Uterus (tissue), 3 donors: ENCODE measurements at regions not wholly inside any gene's neighbourhood (a gene's known extent, or its start where the extent isn't known, plus 50 kb on each side); places are given as distances from the start of the nearest gene placed in this dataset.

Experiments
- DNase-seq, 2 donors: peaks; one replicate each; pipeline ENCODE4 v3.0.0-alpha.2; 2019 to 2020
- H3K27ac ChIP-seq, 2 donors: fragments of 200-600 bp; sonication (generic); 1 replicate in 1 of 2; 2 replicates in 1 of 2; pipeline ENCODE4 v1.5.1; 2016 to 2018
- H3K27me3 ChIP-seq, 2 donors: fragments of 200-600 bp; sonication (generic); one replicate each; pipeline ENCODE4 v1.5.1; 2018 to 2019; ENCODE audit warnings: control low read depth in 1 of 2
- H3K36me3 ChIP-seq, 2 donors: fragments of 200-600 bp; sonication (generic); one replicate each; pipeline ENCODE4 v1.5.1; 2019; ENCODE audit warnings: control low read depth in 1 of 2
- H3K4me1 ChIP-seq, 2 donors: fragments of 200-600 bp; sonication (generic); one replicate each; pipeline ENCODE4 v1.5.1; 2018 to 2019; ENCODE audit warnings: control low read depth in 1 of 2
- H3K4me3 ChIP-seq, 2 donors: fragments of 200-600 bp; sonication (generic); 1 replicate in 1 of 2; 2 replicates in 1 of 2; pipeline ENCODE4 v1.5.1; 2018 to 2019; ENCODE audit warnings: mild to moderate bottlenecking in 1 of 2
- H3K9me3 ChIP-seq, 2 donors: fragments of 200-600 bp; sonication (generic); one replicate each; pipeline ENCODE4 v1.5.1; 2019; ENCODE audit warnings: control low read depth in 1 of 2
- POLR2A ChIP-seq, 2 donors: fragments of 450-650 bp; IDR thresholded peaks; one replicate each; pipeline ENCODE4 v1.6.1; 2016; ENCODE audit warnings: antibody characterized with exemption in 2 of 2, mild to moderate bottlenecking in 1 of 2, moderate library complexity in 1 of 2
- intact Hi-C: fragments of 100-400 bp; cut with DNase I; formaldehyde crosslinking; loops from one replicate; pipeline ENCODE4 v1.15.1; 2023; ENCODE audit warnings: low total_unique reads
- TF ChIP-seq, protein P1 (sequence below), 4 experiments: fragments of 200-600 bp in 2 of 4; fragments of 450-650 bp in 2 of 4; sonication (generic) in 2 of 4; IDR thresholded peaks; one replicate each; pipeline ENCODE4 v1.5.1; 2016 to 2019; ENCODE audit warnings: antibody characterized with exemption in 4 of 4, mild to moderate bottlenecking in 2 of 4, moderate library complexity in 1 of 4
- donor health status: DM: yes; HTN: yes; CAD: no.

DNA sequence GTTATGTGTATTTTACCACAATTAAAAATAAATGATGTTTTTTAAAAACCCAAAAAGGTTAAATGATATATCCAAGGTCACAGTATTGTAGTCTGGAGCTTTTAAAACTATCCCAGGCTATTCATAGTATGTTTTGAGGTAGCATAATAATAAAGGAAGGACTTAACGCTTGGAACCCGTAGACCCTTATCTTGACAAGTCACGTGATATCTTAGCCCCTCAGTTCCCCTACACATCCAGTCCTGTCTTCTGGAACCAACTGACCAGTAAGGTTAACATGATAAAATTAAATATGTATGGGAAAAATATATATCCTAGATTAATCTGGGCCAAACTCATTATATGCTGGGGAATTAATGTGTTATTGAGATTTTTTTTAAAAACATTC lies 142.2 kb downstream of the RXFP2 start:
- Histone ChIP-seq H3K36me3 (no peaks in the 10 kb centered on the region), H3K4me1 (peaks cover 3 to 5% of the 10 kb centered on the region in 2 donors), H3K4me3 (no peak overlapping the region), H3K27me3 (no peaks in the 10 kb centered on the region), H3K9me3 (no peaks in the 10 kb centered on the region), H3K27ac (peak overlapping the region; percentile 20 to 24)
- DNase-seq: no peak
- intact Hi-C loops: no loop called here
- TF ChIP-seq, protein P1, sequence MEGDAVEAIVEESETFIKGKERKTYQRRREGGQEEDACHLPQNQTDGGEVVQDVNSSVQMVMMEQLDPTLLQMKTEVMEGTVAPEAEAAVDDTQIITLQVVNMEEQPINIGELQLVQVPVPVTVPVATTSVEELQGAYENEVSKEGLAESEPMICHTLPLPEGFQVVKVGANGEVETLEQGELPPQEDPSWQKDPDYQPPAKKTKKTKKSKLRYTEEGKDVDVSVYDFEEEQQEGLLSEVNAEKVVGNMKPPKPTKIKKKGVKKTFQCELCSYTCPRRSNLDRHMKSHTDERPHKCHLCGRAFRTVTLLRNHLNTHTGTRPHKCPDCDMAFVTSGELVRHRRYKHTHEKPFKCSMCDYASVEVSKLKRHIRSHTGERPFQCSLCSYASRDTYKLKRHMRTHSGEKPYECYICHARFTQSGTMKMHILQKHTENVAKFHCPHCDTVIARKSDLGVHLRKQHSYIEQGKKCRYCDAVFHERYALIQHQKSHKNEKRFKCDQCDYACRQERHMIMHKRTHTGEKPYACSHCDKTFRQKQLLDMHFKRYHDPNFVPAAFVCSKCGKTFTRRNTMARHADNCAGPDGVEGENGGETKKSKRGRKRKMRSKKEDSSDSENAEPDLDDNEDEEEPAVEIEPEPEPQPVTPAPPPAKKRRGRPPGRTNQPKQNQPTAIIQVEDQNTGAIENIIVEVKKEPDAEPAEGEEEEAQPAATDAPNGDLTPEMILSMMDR (IDR thresholded peaks at IDR 0.05): no peak
- no peak for TF ChIP-seq POLR2A (IDR thresholded peaks at IDR 0.05)

DNA sequence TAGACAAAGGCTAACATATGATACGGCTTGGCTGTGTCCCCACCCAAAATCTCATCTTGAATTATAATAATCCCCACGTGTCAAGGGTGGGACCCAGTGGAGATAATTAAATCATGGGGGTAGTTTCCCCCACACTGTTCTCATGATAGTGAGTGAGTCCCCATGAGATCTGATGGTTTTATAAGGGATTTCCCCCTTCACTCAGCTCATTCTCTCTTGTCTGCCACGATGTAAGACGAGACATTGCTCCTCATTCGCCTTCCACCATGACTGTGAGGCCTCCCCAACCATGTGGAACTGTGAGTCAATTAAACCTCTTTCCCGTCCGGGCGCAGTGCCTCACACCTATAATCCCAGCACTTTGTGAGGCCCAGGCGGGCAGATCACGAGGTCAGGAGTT lies 143.5 kb downstream of the RXFP2 start:
- no peak for DNase-seq
- Histone ChIP-seq H3K9me3 (no peaks in the 10 kb centered on the region), H3K36me3 (no peaks in the 10 kb centered on the region), H3K27ac (no peak overlapping the region), H3K27me3 (no peaks in the 10 kb centered on the region), H3K4me1 (peaks cover 4 to 9% of the 10 kb centered on the region in 2 donors), H3K4me3 (no peak overlapping the region)
- intact Hi-C loops: no loop called here
- TF ChIP-seq, protein P1 (IDR thresholded peaks at IDR 0.05): no peak
- no peak for TF ChIP-seq POLR2A (IDR thresholded peaks at IDR 0.05)

DNA sequence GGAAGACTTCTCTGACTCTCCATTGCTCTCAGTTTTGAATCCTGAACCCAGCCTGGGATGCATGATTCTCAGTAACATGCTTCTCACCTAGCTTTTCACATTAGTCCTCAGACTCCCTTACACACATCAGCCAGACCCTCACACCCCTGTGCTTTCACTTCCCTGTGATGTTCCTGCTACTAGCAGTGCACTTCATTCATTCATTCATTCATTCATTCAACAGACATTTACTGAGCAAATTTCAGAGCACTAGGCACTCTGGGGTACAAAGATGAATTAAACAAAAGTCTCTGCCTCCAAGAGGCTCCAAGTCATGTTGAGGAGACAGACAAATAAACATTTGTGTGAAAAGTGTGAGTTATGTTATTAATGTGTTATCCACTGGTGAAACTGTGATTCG lies 145.2 kb downstream of the RXFP2 start:
- no peak for DNase-seq
- peaks cover 4 to 9% of the 10 kb centered on the region in 2 donors for H3K4me1 ChIP-seq
- H3K4me3 ChIP-seq: no peak overlapping the region
- no peaks in the 10 kb centered on the region for H3K9me3 ChIP-seq
- H3K27me3 ChIP-seq: no peaks in the 10 kb centered on the region
- intact Hi-C loops: no loop called here
- H3K27ac ChIP-seq: no peak overlapping the region
- TF ChIP-seq, protein P1 (IDR thresholded peaks at IDR 0.05): no peak
- no peaks in the 10 kb centered on the region for H3K36me3 ChIP-seq

DNA sequence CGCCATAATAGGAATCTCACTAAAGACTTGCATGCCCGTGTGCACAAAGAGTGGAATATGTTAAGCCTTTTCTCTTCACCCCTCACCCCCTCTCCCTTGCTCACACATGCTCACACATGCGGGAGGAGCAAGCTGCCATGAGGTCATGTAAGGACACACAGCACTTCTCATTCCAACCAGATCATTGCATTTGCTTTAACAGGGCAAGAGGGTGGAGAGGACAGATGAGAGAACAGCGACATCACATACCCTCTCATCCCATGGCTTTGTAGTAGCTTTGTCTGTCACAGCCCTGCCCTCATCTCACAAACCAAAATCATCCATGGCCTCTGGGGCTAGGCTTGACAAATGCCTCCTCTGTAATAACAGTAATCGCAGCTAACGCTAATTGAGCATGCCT lies 145.6 kb upstream of the FRY start:
- no peaks in the 10 kb centered on the region for H3K9me3 ChIP-seq
- no peaks in the 10 kb centered on the region for H3K36me3 ChIP-seq
- TF ChIP-seq, protein P1 (IDR thresholded peaks at IDR 0.05): no peak
- no peak for TF ChIP-seq POLR2A (IDR thresholded peaks at IDR 0.05)
- H3K4me3 ChIP-seq: no peak overlapping the region
- intact Hi-C loops: no loop called here
- H3K27me3 ChIP-seq: no peaks in the 10 kb centered on the region
- H3K27ac ChIP-seq: peak overlapping the region in 1 of 2 donors; percentile 15
- peaks cover 4 to 9% of the 10 kb centered on the region in 2 donors for H3K4me1 ChIP-seq
- DNase-seq: no peak

DNA sequence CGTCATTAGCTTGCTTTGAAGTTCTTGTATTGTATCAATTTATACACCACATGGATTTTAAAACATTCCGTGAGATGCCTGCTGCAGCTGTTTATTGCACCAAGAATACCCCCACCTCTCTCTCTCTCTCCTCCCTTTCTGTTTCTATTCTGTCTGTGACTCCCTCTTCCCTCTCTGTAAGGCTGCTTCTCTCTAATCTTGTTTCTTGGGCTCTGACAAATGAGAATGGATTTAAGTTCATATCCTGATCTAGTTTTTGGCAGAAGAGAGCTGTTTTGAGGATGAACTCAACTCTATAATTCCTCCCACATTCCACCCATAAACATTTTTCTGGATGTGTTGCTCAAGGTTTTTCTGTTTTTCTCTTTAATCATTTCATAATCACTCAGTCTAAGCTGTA lies 144.3 kb upstream of the FRY start:
- peaks cover 4 to 9% of the 10 kb centered on the region in 2 donors for H3K4me1 ChIP-seq
- H3K27ac ChIP-seq: peak overlapping the region; percentile 15 to 55
- no peaks in the 10 kb centered on the region for H3K36me3 ChIP-seq
- no peak for DNase-seq
- H3K9me3 ChIP-seq: no peaks in the 10 kb centered on the region
- TF ChIP-seq, protein P1 (IDR thresholded peaks at IDR 0.05): no peak
- TF ChIP-seq POLR2A (IDR thresholded peaks at IDR 0.05): no peak
- intact Hi-C loops: no loop called here
- H3K27me3 ChIP-seq: no peaks in the 10 kb centered on the region
- no peak overlapping the region for H3K4me3 ChIP-seq
